PC-3 (cell line): ENCODE measurements at regions not wholly inside any gene's neighbourhood (a gene's known extent, or its start where the extent isn't known, plus 50 kb on each side); places are given as distances from the start of the nearest gene placed in this dataset.

Experiments used
- ATAC-seq: fragments of 200-7000 bp; cut with Tn5 transposase; 2 replicates; pipeline ENCODE4 v1.9.1; 2020; ENCODE audit warnings: mild to moderate bottlenecking, moderate library complexity
- BruUV-seq: library from RNA; stranded (reverse); fragments of 400-500 nt; replicated peaks from 2 replicates; lab custom pipeline; 2021; lab: Mats Ljungman, UMichigan
- CTCF ChIA-PET: fragments of 300-600 bp; sonication (Branson Sonifier 250); formaldehyde crosslinking; loops from one replicate; lab custom pipeline; 2022; ENCODE audit warnings: antibody characterized with exemption; lab: Charles Lee
- POLR2A ChIA-PET: fragments of 300-600 bp; sonication (Branson Sonifier 250); formaldehyde crosslinking; loops from one replicate; lab custom pipeline; 2022; ENCODE audit warnings: antibody characterized with exemption; ENCODE audit not compliant: unreplicated experiment; lab: Charles Lee
- DNase-seq: peaks from one replicate; pipeline ENCODE4 v3.0.0-alpha.2; 2015
- H2AFZ ChIP-seq: fragments of 300-600 bp; sonication (generic); 2 replicates; pipeline ENCODE4 v1.6.0; 2016; ENCODE audit warnings: antibody characterized with exemption, low read length
- H3F3A ChIP-seq: fragments of 300-600 bp; sonication (generic); one replicate; pipeline ENCODE4 v1.6.0; 2017; ENCODE audit warnings: antibody characterized with exemption, low read length, control low read depth, mild to moderate bottlenecking; ENCODE audit not compliant: unreplicated experiment
- H3K27ac ChIP-seq: fragments of 300-600 bp; sonication (generic); 2 replicates; pipeline ENCODE4 v1.5.1; 2016; ENCODE audit warnings: mild to moderate bottlenecking, low read length
- H3K27me3 ChIP-seq: fragments of 300-600 bp; sonication (generic); 2 replicates; pipeline ENCODE4 v1.6.1; 2016; ENCODE audit warnings: low read length, mixed read lengths
- H3K36me3 ChIP-seq: fragments of 300-600 bp; sonication (generic); 2 replicates; pipeline ENCODE4 v1.6.1; 2016; ENCODE audit warnings: low read depth, mixed run types, low read length, mixed read lengths
- H3K4me1 ChIP-seq: fragments of 300-600 bp; sonication (generic); 2 replicates; pipeline ENCODE4 v1.5.1; 2016; ENCODE audit warnings: low read length; ENCODE audit not compliant: insufficient read depth
- H3K4me2 ChIP-seq: fragments of 300-600 bp; sonication (generic); 2 replicates; pipeline ENCODE4 v1.6.0; 2016; ENCODE audit warnings: low read length
- H3K4me3 ChIP-seq: fragments of 300-600 bp; sonication (generic); 2 replicates; pipeline ENCODE4 v1.5.1; 2016; ENCODE audit warnings: mild to moderate bottlenecking, low read length, mixed read lengths
- H3K79me2 ChIP-seq: fragments of 300-600 bp; sonication (generic); 2 replicates; pipeline ENCODE4 v1.6.1; 2017; ENCODE audit warnings: low read length, mixed read lengths
- H3K9ac ChIP-seq: fragments of 300-600 bp; sonication (generic); 2 replicates; pipeline ENCODE4 v1.6.0; 2016; ENCODE audit warnings: mild to moderate bottlenecking, low read length
- H3K9me2 ChIP-seq: fragments of 300-600 bp; sonication (generic); replicated peaks from 2 replicates; pipeline ENCODE4 v1.6.1; 2016; ENCODE audit warnings: mixed run types, low read length, mixed read lengths
- H3K9me3 ChIP-seq: fragments of 300-600 bp; sonication (generic); 2 replicates; pipeline ENCODE4 v1.6.1; 2016; ENCODE audit warnings: low read length, mixed read lengths
- H4K20me1 ChIP-seq: fragments of 300-600 bp; sonication (generic); 2 replicates; pipeline ENCODE4 v1.6.1; 2016; ENCODE audit warnings: low read length, mixed read lengths
- EZH2 ChIP-seq: fragments of 300-600 bp; sonication (generic); IDR thresholded peaks from one replicate; pipeline ENCODE4 v1.6.1; 2017; ENCODE audit warnings: antibody characterized with exemption, mild to moderate bottlenecking, low read length; ENCODE audit not compliant: unreplicated experiment
- EZH2phosphoT487 ChIP-seq: fragments of 300-600 bp; sonication (generic); IDR thresholded peaks from 2 replicates; pipeline ENCODE4 v1.6.1; 2018; ENCODE audit warnings: mild to moderate bottlenecking, antibody characterized with exemption, low read length, borderline replicate concordance
- intact Hi-C: fragments of 100-400 bp; cut with micrococcal nuclease; formaldehyde crosslinking; loops from 2 replicates; pipeline ENCODE4 v1.9.0; 2023
- TF ChIP-seq, protein P1 (sequence below): fragments of 300-600 bp; sonication (generic); conservative IDR thresholded peaks from 2 replicates; pipeline ENCODE4 v1.5.1; 2017; ENCODE audit warnings: antibody characterized with exemption, low read depth, mild to moderate bottlenecking, low read length

DNA sequence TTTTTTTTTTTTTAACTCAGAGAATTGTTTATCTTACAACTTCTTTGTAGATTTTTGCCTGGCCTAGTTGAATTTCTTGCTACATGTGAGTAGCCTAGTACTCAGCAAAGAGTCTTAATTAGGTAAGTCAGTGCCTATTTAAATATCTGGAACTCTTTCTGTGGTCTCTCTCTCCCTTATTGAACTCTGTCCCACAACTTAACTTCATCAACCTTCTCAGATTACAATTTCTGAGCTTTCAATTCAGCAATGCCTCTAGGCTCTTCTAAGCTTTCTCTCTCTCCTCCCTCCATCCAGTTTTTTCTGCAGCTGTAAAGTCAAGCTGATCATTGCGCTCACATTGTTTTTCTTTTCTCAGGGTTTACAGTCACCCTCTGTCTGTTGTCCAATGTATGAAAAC is 517.6 kb upstream of the ROBO1 start:
- ATAC-seq = peak; percentile 51
- TF ChIP-seq, protein P1, sequence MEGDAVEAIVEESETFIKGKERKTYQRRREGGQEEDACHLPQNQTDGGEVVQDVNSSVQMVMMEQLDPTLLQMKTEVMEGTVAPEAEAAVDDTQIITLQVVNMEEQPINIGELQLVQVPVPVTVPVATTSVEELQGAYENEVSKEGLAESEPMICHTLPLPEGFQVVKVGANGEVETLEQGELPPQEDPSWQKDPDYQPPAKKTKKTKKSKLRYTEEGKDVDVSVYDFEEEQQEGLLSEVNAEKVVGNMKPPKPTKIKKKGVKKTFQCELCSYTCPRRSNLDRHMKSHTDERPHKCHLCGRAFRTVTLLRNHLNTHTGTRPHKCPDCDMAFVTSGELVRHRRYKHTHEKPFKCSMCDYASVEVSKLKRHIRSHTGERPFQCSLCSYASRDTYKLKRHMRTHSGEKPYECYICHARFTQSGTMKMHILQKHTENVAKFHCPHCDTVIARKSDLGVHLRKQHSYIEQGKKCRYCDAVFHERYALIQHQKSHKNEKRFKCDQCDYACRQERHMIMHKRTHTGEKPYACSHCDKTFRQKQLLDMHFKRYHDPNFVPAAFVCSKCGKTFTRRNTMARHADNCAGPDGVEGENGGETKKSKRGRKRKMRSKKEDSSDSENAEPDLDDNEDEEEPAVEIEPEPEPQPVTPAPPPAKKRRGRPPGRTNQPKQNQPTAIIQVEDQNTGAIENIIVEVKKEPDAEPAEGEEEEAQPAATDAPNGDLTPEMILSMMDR = no peak
- no peak for TF ChIP-seq EZH2
- TF ChIP-seq EZH2phosphoT487 = no peak
- DNase-seq = peak; percentile 57

DNA sequence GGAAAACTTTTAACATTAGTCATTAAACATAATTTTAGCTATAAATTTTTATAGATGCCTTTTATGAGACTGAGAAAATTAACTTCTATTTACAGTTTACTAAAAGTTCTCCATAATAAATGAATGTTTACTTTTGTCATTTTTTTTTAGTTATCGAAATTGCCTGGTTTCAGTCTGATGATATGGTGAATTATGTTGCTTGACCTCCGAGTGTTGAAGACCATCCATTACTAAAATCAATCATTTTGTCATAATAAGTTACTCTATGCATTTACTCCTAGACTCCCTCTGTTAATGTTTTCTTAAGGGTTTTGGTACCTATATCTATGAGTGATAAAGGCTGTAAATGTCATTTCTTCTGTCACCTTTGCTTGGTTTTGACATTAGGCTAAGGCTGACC is 516.0 kb upstream of the ROBO1 start:
- Histone ChIP-seq H2AFZ (no peak overlapping the region), H3F3A (no peaks in the 10 kb centered on the region), H3K9me3 (no peaks in the 10 kb centered on the region), H3K36me3 (no peaks in the 10 kb centered on the region), H3K27me3 (no peaks in the 10 kb centered on the region), H4K20me1 (no peaks in the 10 kb centered on the region), H3K4me2 (0 out of 2 replicates have a peak overlapping the region, but pooled peaks have one; percentile 4), H3K9ac (no peak overlapping the region), H3K27ac (no peak overlapping the region), H3K4me1 (peaks cover 22% of the 10 kb centered on the region), H3K79me2 (no peaks in the 10 kb centered on the region), H3K4me3 (no peak overlapping the region), H3K9me2 (no peaks in the 10 kb centered on the region)
- no TSS peak for BruUV-seq
- peak; percentile 4 for DNase-seq
- ATAC-seq = peak; percentile 48
- TF ChIP-seq EZH2phosphoT487 (no peak), EZH2 (no peak)
- TF ChIP-seq, protein P1 = no peak
- CTCF ChIA-PET = no interaction called here
- POLR2A ChIA-PET = no interaction called here
- intact Hi-C loops = loop anchor here (5.0 to 10.0 kb wide), 2 partner anchors 51 to 231 kb away; no protein-coding TSS in a partner anchor

More for the DNA sequence above, 517.6 kb upstream of the ROBO1 start:
- Histone ChIP-seq H3K9ac (no peak overlapping the region), H3K9me2 (no peaks in the 10 kb centered on the region), H3K4me1 (peaks cover 31% of the 10 kb centered on the region), H3K27ac (no peak overlapping the region), H3K27me3 (no peaks in the 10 kb centered on the region), H4K20me1 (no peaks in the 10 kb centered on the region), H3K79me2 (no peaks in the 10 kb centered on the region), H3K36me3 (no peaks in the 10 kb centered on the region), H3F3A (no peaks in the 10 kb centered on the region), H3K4me3 (no peak overlapping the region), H2AFZ (no peak overlapping the region), H3K4me2 (peak overlapping the region; percentile 35), H3K9me3 (no peaks in the 10 kb centered on the region)
- no TSS peak for BruUV-seq
- CTCF ChIA-PET = interaction anchor here (0.7 kb wide), 1 partner anchor 391 kb away, joined by 4 read pairs; no protein-coding TSS in a partner anchor
- POLR2A ChIA-PET = no interaction called here
- intact Hi-C loops = loop anchor here (5.0 to 10.0 kb wide), 4 partner anchors 188 to 753 kb away; no protein-coding TSS in a partner anchor

DNA sequence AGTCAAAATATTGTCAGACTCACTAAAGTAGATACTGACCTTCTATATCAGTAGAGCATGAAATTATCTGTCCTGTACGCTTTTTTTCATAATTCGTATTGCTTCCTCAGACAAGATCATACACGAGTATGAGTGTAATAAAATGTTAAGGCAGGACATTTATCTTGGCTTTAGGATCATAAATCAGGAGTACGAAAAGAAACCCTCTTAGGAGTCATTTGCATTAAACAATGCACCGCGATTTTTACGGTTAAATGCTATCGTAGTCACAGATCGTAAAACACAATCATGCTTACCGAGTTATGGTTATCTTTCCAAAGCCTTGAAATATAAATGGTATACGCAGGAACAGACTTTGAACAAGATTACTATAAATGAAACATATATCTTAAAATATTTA is 510.3 kb upstream of the ROBO1 start:
- Histone ChIP-seq H3K4me2 (no peak overlapping the region), H3K9me2 (no peaks in the 10 kb centered on the region), H2AFZ (no peak overlapping the region), H3K27ac (no peak overlapping the region), H3K79me2 (no peaks in the 10 kb centered on the region), H3K9ac (no peak overlapping the region), H3K27me3 (no peaks in the 10 kb centered on the region), H3K9me3 (no peaks in the 10 kb centered on the region), H3K4me1 (no peaks in the 10 kb centered on the region), H3K4me3 (no peak overlapping the region), H4K20me1 (no peaks in the 10 kb centered on the region), H3K36me3 (no peaks in the 10 kb centered on the region), H3F3A (no peaks in the 10 kb centered on the region)
- no TSS peak for BruUV-seq
- intact Hi-C loops = no loop called here
- CTCF ChIA-PET = no interaction called here
- ATAC-seq = no peak
- TF ChIP-seq EZH2phosphoT487 (no peak), EZH2 (no peak)
- TF ChIP-seq, protein P1 = no peak
- DNase-seq = no peak
- POLR2A ChIA-PET = no interaction called here
